ENCODE measurements at regions not wholly inside any gene's neighbourhood (a gene's known extent, or its start where the extent isn't known, plus 50 kb on each side); places are given as distances from the start of the nearest gene placed in this dataset.
A peak's percentile ranks its signal among the peaks of the same experiment; 100 is the strongest.

- Histone ChIP-seq H3K79me2 (ENCODE audit: control insufficient read depth, insufficient read depth, low read length) (no peaks in the 10 kb centered on the region), H3K9ac (ENCODE audit: low read length) (peak overlapping the region; percentile 19), H2AFZ (ENCODE audit: insufficient read depth, low read depth, low read length, poor library complexity, severe bottlenecking) (peak overlapping the region; percentile 38), H3K4me3 (ENCODE audit: control extremely low read depth in 1 of 5, extremely low read depth in 1 of 5, insufficient read depth in 1 of 5, low read depth in 2 of 5, low read length in 4 of 5) (peak overlapping the region in 2 of 5 experiments; percentile 32 to 34), H3K27ac (ENCODE audit: low read length in 2 of 2) (no peak overlapping the region), H4K20me1 (ENCODE audit: control insufficient read depth, insufficient read depth, low read length, poor library complexity, severe bottlenecking) (no peaks in the 10 kb centered on the region), H3K9me3 (ENCODE audit: control extremely low read depth in 1 of 3, control insufficient read depth in 2 of 3, insufficient read depth in 1 of 3, low read length in 2 of 3) (peaks cover 0 to 11% (median 4%) of the 10 kb centered on the region in 3 donors), H3K27me3 (replicated peaks in 1 of 4; ENCODE audit: control extremely low read depth in 1 of 4, control insufficient read depth in 3 of 4, insufficient read depth in 4 of 4, low read length in 3 of 4) (peaks cover 0 to 14% (median 9%) of the 10 kb centered on the region in 4 experiments), H3K4me1 (ENCODE audit: control insufficient read depth in 2 of 2, insufficient read depth in 2 of 2, low read length in 2 of 2) (peaks cover 0 to 15% of the 10 kb centered on the region in 2 donors), H3K36me3 (replicated peaks in 1 of 2; ENCODE audit: control extremely low read depth in 1 of 2, control insufficient read depth in 1 of 2, extremely low read depth in 1 of 2, insufficient read depth in 2 of 2, low read length in 1 of 2) (no peaks in the 10 kb centered on the region), H3K4me2 (replicated peaks; ENCODE audit: low read depth, low read length, poor library complexity, severe bottlenecking) (peak overlapping the region; percentile 49)
- Mint-ChIP-seq H3K4me3 (no peak overlapping the region), H3K27me3 (peaks cover 20% of the 10 kb centered on the region), H3K27ac (no peak overlapping the region), H3K9me3 (ENCODE audit: insufficient read depth) (peaks cover 5% of the 10 kb centered on the region), H3K4me1 (no peaks in the 10 kb centered on the region)
- DNase-seq, result peak; percentile 29
- 13% methylated on average over 78 of the region's 78 CpGs for WGBS (ENCODE audit: insufficient coverage)
- no peak for ATAC-seq (ENCODE audit: low read depth)
- TF ChIP-seq CTCF (IDR thresholded peaks at IDR 0.05), result no peak
- TF ChIP-seq EZH2 (IDR thresholded peaks at IDR 0.05; ENCODE audit: borderline replicate concordance, insufficient read depth, low read depth, low read length, poor library complexity, severe bottlenecking), result no peak
- intact Hi-C loops (cut with micrococcal nuclease), result no loop called here
- POLR2A ChIA-PET, result no interaction called here
- CTCF ChIA-PET, result no interaction called here
These were observed 750.1 kb upstream of the SORCS1 start for GRCh38 chr10:107914450-107915214.

All from B cell (primary cell).